NB4 (cell line): ENCODE measurements at regions not wholly inside any gene's neighbourhood (a gene's known extent, or its start where the extent isn't known, plus 50 kb on each side); places are given as distances from the start of the nearest gene placed in this dataset.

Experiments
- POLR2A ChIP-seq: IDR thresholded peaks from 2 replicates; pipeline ENCODE4 v1.6.1; 2011; ENCODE audit warnings: mild to moderate bottlenecking; ENCODE audit not compliant: insufficient read length; ENCODE audit errors: extremely low read depth
- TF ChIP-seq, protein P1 (sequence below): IDR thresholded peaks from one replicate; pipeline ENCODE4 v1.5.1; 2012; ENCODE audit warnings: low read depth, low read length

DNA sequence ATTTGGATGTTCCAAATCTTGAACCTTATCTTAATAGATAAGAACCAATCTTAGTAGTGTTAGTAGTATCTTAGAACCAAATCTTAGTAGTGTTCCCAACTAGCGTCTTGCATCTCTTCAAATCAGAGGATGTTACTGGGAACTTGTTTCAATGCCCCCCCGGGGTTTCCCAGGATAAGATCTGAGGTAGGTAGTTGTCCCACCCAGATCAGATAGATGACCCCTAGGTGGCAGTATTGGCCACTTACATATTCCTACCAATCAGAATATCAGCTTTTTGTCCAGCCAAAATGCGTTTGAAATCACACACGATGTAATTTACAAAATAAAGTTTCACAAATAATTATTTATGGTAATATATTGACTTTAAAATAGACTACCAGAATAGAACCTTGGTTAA is 314.8 kb downstream of the MBD2 start:
- TF ChIP-seq, protein P1, sequence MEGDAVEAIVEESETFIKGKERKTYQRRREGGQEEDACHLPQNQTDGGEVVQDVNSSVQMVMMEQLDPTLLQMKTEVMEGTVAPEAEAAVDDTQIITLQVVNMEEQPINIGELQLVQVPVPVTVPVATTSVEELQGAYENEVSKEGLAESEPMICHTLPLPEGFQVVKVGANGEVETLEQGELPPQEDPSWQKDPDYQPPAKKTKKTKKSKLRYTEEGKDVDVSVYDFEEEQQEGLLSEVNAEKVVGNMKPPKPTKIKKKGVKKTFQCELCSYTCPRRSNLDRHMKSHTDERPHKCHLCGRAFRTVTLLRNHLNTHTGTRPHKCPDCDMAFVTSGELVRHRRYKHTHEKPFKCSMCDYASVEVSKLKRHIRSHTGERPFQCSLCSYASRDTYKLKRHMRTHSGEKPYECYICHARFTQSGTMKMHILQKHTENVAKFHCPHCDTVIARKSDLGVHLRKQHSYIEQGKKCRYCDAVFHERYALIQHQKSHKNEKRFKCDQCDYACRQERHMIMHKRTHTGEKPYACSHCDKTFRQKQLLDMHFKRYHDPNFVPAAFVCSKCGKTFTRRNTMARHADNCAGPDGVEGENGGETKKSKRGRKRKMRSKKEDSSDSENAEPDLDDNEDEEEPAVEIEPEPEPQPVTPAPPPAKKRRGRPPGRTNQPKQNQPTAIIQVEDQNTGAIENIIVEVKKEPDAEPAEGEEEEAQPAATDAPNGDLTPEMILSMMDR = no peak
- TF ChIP-seq POLR2A = no peak
